ENCODE measurements at regions not wholly inside any gene's neighbourhood (a gene's known extent, or its start where the extent isn't known, plus 50 kb on each side); places are given as distances from the start of the nearest gene placed in this dataset.
A peak's percentile ranks its signal among the peaks of the same experiment; 100 is the strongest.
"Not testable (repeated sequence)": the region's sequence is repeated elsewhere in the genome, so short reads cannot be mapped to it uniquely, and the experiment has no call there.

DNA sequence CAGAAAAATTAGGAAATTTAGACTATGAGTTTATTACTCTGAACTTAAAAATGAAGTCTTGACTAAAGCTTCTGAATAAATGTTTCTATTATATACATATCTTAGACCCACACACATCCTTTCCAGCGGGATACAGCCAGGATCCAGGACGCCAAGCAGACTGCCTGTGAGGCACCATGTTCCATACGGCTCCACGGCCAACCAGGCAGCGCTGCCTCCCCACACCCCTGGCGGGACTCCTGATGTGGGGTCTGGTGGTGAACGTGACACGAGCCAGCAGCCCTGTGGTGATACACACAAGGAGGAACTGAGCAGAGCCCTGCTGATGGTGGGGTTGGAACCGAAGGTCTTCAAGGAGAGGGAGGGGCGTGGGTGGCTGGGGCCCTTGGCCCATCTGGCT, 59.8 kb upstream of the TNK2 start:
- peaks cover 16% of the 10 kb centered on the region for H3K36me3 Mint-ChIP-seq (ENCODE audit: low read depth)
- H3K27ac Mint-ChIP-seq; H3K4me1 Mint-ChIP-seq (ENCODE audit: low read depth); H3K9me3 Mint-ChIP-seq; DNase-seq; H3K4me3 Mint-ChIP-seq; H3K27me3 Mint-ChIP-seq (ENCODE audit: low read depth); CTCF ChIA-PET; intact Hi-C loops (cut with micrococcal nuclease): not testable (repeated sequence)

- H3K4me1 Mint-ChIP-seq (ENCODE audit: low read depth); H3K4me3 Mint-ChIP-seq; H3K27me3 Mint-ChIP-seq (ENCODE audit: low read depth); H3K27ac Mint-ChIP-seq; H3K9me3 Mint-ChIP-seq; DNase-seq; intact Hi-C loops (cut with micrococcal nuclease); CTCF ChIA-PET: not testable (repeated sequence)
- peaks cover 17% of the 10 kb centered on the region for H3K36me3 Mint-ChIP-seq (ENCODE audit: low read depth)
Observed at GRCh38 chr3:195967387-195967720, 59.0 kb upstream of the TNK2 start.

GRCh38 chr3:195966563-195967386, 58.4 kb upstream of the TNK2 start:
- peaks cover 19% of the 10 kb centered on the region for H3K36me3 Mint-ChIP-seq (ENCODE audit: low read depth)
- intact Hi-C loops (cut with micrococcal nuclease); CTCF ChIA-PET; H3K27ac Mint-ChIP-seq; H3K4me1 Mint-ChIP-seq (ENCODE audit: low read depth); H3K9me3 Mint-ChIP-seq; H3K4me3 Mint-ChIP-seq; H3K27me3 Mint-ChIP-seq (ENCODE audit: low read depth); DNase-seq: not testable (repeated sequence)

- H3K27ac Mint-ChIP-seq; DNase-seq; H3K4me1 Mint-ChIP-seq (ENCODE audit: low read depth); CTCF ChIA-PET; intact Hi-C loops (cut with micrococcal nuclease); H3K27me3 Mint-ChIP-seq (ENCODE audit: low read depth); H3K9me3 Mint-ChIP-seq; H3K4me3 Mint-ChIP-seq: not testable (repeated sequence)
- peaks cover 20% of the 10 kb centered on the region for H3K36me3 Mint-ChIP-seq (ENCODE audit: low read depth)
Observed at GRCh38 chr3:195965217-195965616, 56.9 kb upstream of the TNK2 start.

DNA sequence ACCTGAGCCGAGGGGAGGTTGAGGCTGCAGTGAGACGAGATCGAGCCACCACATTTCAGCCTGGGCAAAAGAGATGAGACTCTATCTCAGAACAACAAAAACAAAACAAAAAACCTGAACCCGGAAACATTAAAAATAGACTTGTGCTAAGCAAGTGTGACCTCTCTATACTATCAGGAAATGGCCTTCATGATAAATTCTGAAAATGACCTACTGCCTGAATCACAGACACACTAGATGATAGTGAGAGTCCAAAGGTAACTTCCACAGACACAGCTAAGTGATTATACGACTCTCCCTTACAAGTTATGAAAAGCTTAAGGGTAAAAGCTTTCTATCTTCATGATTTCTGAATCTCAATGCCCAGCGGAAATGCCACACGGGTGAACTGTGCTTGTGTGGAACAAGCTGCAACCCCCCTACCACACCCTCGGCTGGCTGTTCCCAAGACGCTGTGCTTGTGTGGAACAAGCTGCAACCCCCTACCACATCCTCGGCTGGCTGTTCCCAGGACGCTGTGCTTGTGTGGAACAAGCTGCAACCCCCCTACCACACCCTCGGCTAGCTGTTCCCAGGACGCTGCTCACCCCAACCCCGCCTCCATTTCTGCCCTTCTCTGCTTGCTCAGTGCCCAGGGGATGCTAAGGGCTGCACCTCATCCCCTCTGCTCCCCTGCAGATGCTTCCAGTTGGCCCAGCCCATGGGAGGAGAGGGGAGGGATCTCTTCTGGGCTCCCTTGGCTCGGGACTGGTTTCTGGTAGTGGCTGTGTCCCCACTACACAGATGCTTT, 56.2 kb upstream of the TNK2 start:
- peak overlapping the region; percentile 56 for H3K27ac Mint-ChIP-seq
- DNase-seq; H3K4me1 Mint-ChIP-seq (ENCODE audit: low read depth); H3K4me3 Mint-ChIP-seq; H3K27me3 Mint-ChIP-seq (ENCODE audit: low read depth); intact Hi-C loops (cut with micrococcal nuclease); H3K9me3 Mint-ChIP-seq: not testable (repeated sequence)
- CTCF ChIA-PET = interaction anchor here (0.6 kb wide), 1 partner anchor 70 kb away, joined by 3 read pairs; no protein-coding TSS in a partner anchor
- H3K36me3 Mint-ChIP-seq (ENCODE audit: low read depth) = peaks cover 16% of the 10 kb centered on the region

DNA sequence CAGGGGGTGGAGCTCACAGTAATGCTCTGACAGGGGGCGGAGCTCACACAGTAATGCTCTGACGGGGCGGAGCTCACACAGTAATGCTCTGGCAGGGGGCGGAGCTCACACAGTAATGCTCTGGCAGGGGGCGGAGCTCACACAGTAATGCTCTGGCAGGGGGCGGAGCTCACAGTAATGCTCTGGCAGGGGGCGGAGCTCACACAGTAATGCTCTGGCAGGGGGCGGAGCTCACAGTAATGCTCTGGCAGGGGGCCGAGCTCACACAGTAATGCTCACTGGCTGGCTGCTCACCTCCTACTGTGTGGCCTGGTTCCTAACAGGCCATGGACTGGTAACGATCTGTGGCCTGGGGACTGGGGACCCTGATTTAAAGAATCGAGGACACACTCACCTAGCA, 53.9 kb upstream of the TNK2 start:
- DNase-seq; CTCF ChIA-PET; intact Hi-C loops (cut with micrococcal nuclease); H3K4me1 Mint-ChIP-seq (ENCODE audit: low read depth); H3K27me3 Mint-ChIP-seq (ENCODE audit: low read depth); H3K9me3 Mint-ChIP-seq; H3K4me3 Mint-ChIP-seq: not testable (repeated sequence)
- H3K36me3 Mint-ChIP-seq (ENCODE audit: low read depth) = peaks cover 19% of the 10 kb centered on the region
- peak overlapping the region; percentile 30 for H3K27ac Mint-ChIP-seq

DNA sequence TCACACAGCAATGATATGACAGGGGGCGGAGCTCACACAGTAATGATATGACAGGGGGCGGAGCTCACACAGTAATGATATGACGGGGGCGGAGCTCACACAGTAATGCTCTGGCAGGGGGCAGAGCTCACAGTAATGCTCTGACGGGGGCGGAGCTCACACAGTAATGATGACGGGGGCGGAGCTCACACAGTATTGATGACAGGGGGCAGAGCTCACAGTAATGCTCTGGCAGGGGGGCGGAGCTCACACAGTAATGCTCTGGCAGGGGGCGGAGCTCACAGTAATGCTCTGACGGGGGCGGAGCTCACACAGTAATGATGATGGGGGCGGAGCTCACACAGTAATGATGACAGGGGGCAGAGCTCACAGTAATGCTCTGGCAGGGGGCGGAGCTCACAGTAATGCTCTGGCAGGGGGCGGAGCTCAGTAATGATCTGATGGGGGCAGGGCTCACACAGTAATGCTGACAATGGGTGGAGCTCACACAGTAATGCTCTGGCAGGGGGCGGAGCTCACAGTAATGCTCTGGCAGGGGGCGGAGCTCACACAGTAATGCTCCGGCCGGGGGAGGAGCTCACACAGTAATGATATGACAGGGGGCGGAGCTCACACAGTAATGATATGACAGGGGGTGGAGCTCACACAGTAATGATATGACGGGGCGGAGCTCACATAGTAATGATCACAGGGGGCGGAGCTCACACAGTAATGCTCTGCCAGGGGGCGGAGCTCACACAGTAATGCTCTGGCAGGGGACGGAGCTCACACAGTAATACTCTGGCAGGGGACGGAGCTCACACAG, 52.8 kb upstream of the TNK2 start:
- H3K36me3 Mint-ChIP-seq (ENCODE audit: low read depth) = peaks cover 19% of the 10 kb centered on the region
- H3K27ac Mint-ChIP-seq; H3K4me3 Mint-ChIP-seq; H3K9me3 Mint-ChIP-seq; H3K27me3 Mint-ChIP-seq (ENCODE audit: low read depth); intact Hi-C loops (cut with micrococcal nuclease); H3K4me1 Mint-ChIP-seq (ENCODE audit: low read depth): not testable (repeated sequence)
- peak; percentile 26 for DNase-seq
- CTCF ChIA-PET = interaction anchor here (0.6 to 0.9 kb wide), 3 partner anchors 46 to 143 kb away, joined by 3 to 4 read pairs (median 3); no protein-coding TSS in a partner anchor

GRCh38 chr3:195960164-195960563, 51.8 kb upstream of the TNK2 start:
- Mint-ChIP-seq H3K36me3 (ENCODE audit: low read depth) (peaks cover 18% of the 10 kb centered on the region), H3K4me1 (ENCODE audit: low read depth) (peaks cover 13% of the 10 kb centered on the region)
- intact Hi-C loops (cut with micrococcal nuclease); H3K27me3 Mint-ChIP-seq (ENCODE audit: low read depth); H3K4me3 Mint-ChIP-seq; H3K27ac Mint-ChIP-seq; H3K9me3 Mint-ChIP-seq; DNase-seq; CTCF ChIA-PET: not testable (repeated sequence)

GRCh38 chr3:195959367-195960157, 51.2 kb upstream of the TNK2 start:
- H3K4me3 Mint-ChIP-seq; H3K27me3 Mint-ChIP-seq (ENCODE audit: low read depth); H3K27ac Mint-ChIP-seq; intact Hi-C loops (cut with micrococcal nuclease); DNase-seq; H3K9me3 Mint-ChIP-seq: not testable (repeated sequence)
- H3K36me3 Mint-ChIP-seq (ENCODE audit: low read depth) = peaks cover 13% of the 10 kb centered on the region
- CTCF ChIA-PET = interaction anchor here (1.4 kb wide), 1 partner anchor 45 kb away, joined by 3 read pairs; no protein-coding TSS in a partner anchor
- H3K4me1 Mint-ChIP-seq (ENCODE audit: low read depth) = peaks cover 15% of the 10 kb centered on the region

- peaks cover 12% of the 10 kb centered on the region for H3K36me3 Mint-ChIP-seq (ENCODE audit: low read depth)
- H3K4me3 Mint-ChIP-seq; intact Hi-C loops (cut with micrococcal nuclease); H3K27me3 Mint-ChIP-seq (ENCODE audit: low read depth); H3K9me3 Mint-ChIP-seq; H3K27ac Mint-ChIP-seq; DNase-seq: not testable (repeated sequence)
- CTCF ChIA-PET = interaction anchor here (1.4 kb wide), 1 partner anchor 44 kb away, joined by 3 read pairs; no protein-coding TSS in a partner anchor
- peaks cover 16% of the 10 kb centered on the region for H3K4me1 Mint-ChIP-seq (ENCODE audit: low read depth)
Observed at GRCh38 chr3:195958736-195959135, 50.4 kb upstream of the TNK2 start.
